ENCODE measurements at regions not wholly inside any gene's neighbourhood (a gene's known extent, or its start where the extent isn't known, plus 50 kb on each side); places are given as distances from the start of the nearest gene placed in this dataset.

- no peaks in the 10 kb centered on the region for H3K4me1 ChIP-seq (ENCODE audit: control insufficient read depth in 2 of 2, insufficient read depth in 2 of 2, low read length in 2 of 2)
- Mint-ChIP-seq H3K9me3 (peaks cover 0 to 35% (median 22%) of the 10 kb centered on the region in 11 donors), H3K4me3 (no peak overlapping the region), H3K27me3 (no peaks in the 10 kb centered on the region), H3K36me3 (peaks cover 0 to 4% (median 0%) of the 10 kb centered on the region in 5 donors), H3K4me1 (no peaks in the 10 kb centered on the region), H3K27ac (no peak overlapping the region)
- CTCF ChIA-PET, result no interaction called here
- no peak overlapping the region for H3K4me3 ChIP-seq (ENCODE audit: low read length)
- H3K27ac ChIP-seq (ENCODE audit: low read depth, low read length), result no peak overlapping the region
- ATAC-seq (no peak), DNase-seq (no peak)
- POLR2A ChIA-PET, result no interaction called here
- intact Hi-C loops (cut with micrococcal nuclease), result no loop called here
- H3K9me3 ChIP-seq (ENCODE audit: control insufficient read depth in 2 of 3, low read length in 3 of 3), result peaks cover 0 to 10% (median 0%) of the 10 kb centered on the region in 3 experiments
- H3K27me3 ChIP-seq (ENCODE audit: control insufficient read depth in 2 of 2, insufficient read depth in 2 of 2, low read length in 2 of 2), result no peaks in the 10 kb centered on the region
- no peaks in the 10 kb centered on the region for H3K36me3 ChIP-seq (ENCODE audit: control insufficient read depth in 2 of 3, insufficient read depth in 3 of 3, low read length in 3 of 3)
Measured at GRCh38 chr9:25225938-25226760, 452.1 kb downstream of the TUSC1 start.

GRCh38 chr9:25224996-25225395 is 453.2 kb downstream of the TUSC1 start:
- peaks cover 0 to 4% (median 0%) of the 10 kb centered on the region in 5 donors for H3K36me3 Mint-ChIP-seq
- CTCF ChIA-PET, result no interaction called here
- no peaks in the 10 kb centered on the region for H3K27me3 Mint-ChIP-seq
- H3K27ac Mint-ChIP-seq, result no peak overlapping the region
- Histone ChIP-seq H3K27me3 (ENCODE audit: control insufficient read depth in 2 of 2, insufficient read depth in 2 of 2, low read length in 2 of 2) (no peaks in the 10 kb centered on the region), H3K27ac (ENCODE audit: low read depth, low read length) (no peak overlapping the region), H3K4me1 (ENCODE audit: control insufficient read depth in 2 of 2, insufficient read depth in 2 of 2, low read length in 2 of 2) (no peaks in the 10 kb centered on the region), H3K4me3 (ENCODE audit: low read length) (no peak overlapping the region), H3K36me3 (ENCODE audit: control insufficient read depth in 2 of 3, insufficient read depth in 3 of 3, low read length in 3 of 3) (no peaks in the 10 kb centered on the region), H3K9me3 (ENCODE audit: control insufficient read depth in 2 of 3, low read length in 3 of 3) (peaks cover 0 to 10% (median 0%) of the 10 kb centered on the region in 3 experiments)
- no peak for ATAC-seq
- no peak for DNase-seq
- H3K9me3 Mint-ChIP-seq, result peaks cover 0 to 26% (median 12%) of the 10 kb centered on the region in 11 donors
- H3K4me1 Mint-ChIP-seq, result no peaks in the 10 kb centered on the region
- intact Hi-C loops (cut with micrococcal nuclease), result no loop called here
- H3K4me3 Mint-ChIP-seq, result no peak overlapping the region
- POLR2A ChIA-PET, result no interaction called here

- ATAC-seq, result no peak
- H3K27ac Mint-ChIP-seq, result no peak overlapping the region
- Histone ChIP-seq H3K36me3 (ENCODE audit: control insufficient read depth in 2 of 3, insufficient read depth in 3 of 3, low read length in 3 of 3) (no peaks in the 10 kb centered on the region), H3K27ac (ENCODE audit: low read depth, low read length) (no peak overlapping the region), H3K4me1 (ENCODE audit: control insufficient read depth in 2 of 2, insufficient read depth in 2 of 2, low read length in 2 of 2) (no peaks in the 10 kb centered on the region), H3K4me3 (ENCODE audit: low read length) (no peak overlapping the region), H3K27me3 (ENCODE audit: control insufficient read depth in 2 of 2, insufficient read depth in 2 of 2, low read length in 2 of 2) (no peaks in the 10 kb centered on the region), H3K9me3 (ENCODE audit: control insufficient read depth in 2 of 3, low read length in 3 of 3) (peaks cover 0 to 10% (median 0%) of the 10 kb centered on the region in 3 experiments)
- DNase-seq, result no peak
- POLR2A ChIA-PET, result no interaction called here
- intact Hi-C loops (cut with micrococcal nuclease), result no loop called here
- H3K36me3 Mint-ChIP-seq, result peaks cover 0 to 4% (median 0%) of the 10 kb centered on the region in 5 donors
- H3K4me3 Mint-ChIP-seq, result no peak overlapping the region
- CTCF ChIA-PET, result no interaction called here
- H3K9me3 Mint-ChIP-seq, result peaks cover 0 to 20% (median 8%) of the 10 kb centered on the region in 11 donors
- no peaks in the 10 kb centered on the region for H3K4me1 Mint-ChIP-seq
- H3K27me3 Mint-ChIP-seq, result no peaks in the 10 kb centered on the region
Measured at GRCh38 chr9:25224309-25224708, 453.9 kb downstream of the TUSC1 start.

- Histone ChIP-seq H3K4me1 (ENCODE audit: control insufficient read depth in 2 of 2, insufficient read depth in 2 of 2, low read length in 2 of 2) (no peaks in the 10 kb centered on the region), H3K9me3 (ENCODE audit: control insufficient read depth in 2 of 3, low read length in 3 of 3) (no peaks in the 10 kb centered on the region), H3K4me3 (ENCODE audit: low read length) (no peak overlapping the region), H3K36me3 (ENCODE audit: control insufficient read depth in 2 of 3, insufficient read depth in 3 of 3, low read length in 3 of 3) (no peaks in the 10 kb centered on the region), H3K27me3 (ENCODE audit: control insufficient read depth in 2 of 2, insufficient read depth in 2 of 2, low read length in 2 of 2) (no peaks in the 10 kb centered on the region), H3K27ac (ENCODE audit: low read depth, low read length) (no peak overlapping the region)
- DNase-seq, result no peak
- no peaks in the 10 kb centered on the region for H3K4me1 Mint-ChIP-seq
- H3K27ac Mint-ChIP-seq, result no peak overlapping the region
- ChIA-PET POLR2A (no interaction called here), CTCF (no interaction called here)
- ATAC-seq, result no peak
- intact Hi-C loops (cut with micrococcal nuclease), result no loop called here
- no peak overlapping the region for H3K4me3 Mint-ChIP-seq
- no peaks in the 10 kb centered on the region for H3K27me3 Mint-ChIP-seq
- peaks cover 0 to 17% (median 7%) of the 10 kb centered on the region in 11 donors for H3K9me3 Mint-ChIP-seq
- H3K36me3 Mint-ChIP-seq, result no peaks in the 10 kb centered on the region
Measured at GRCh38 chr9:25212361-25212760, 465.9 kb downstream of the TUSC1 start.

GRCh38 chr9:25207402-25208195 is 470.6 kb downstream of the TUSC1 start:
- intact Hi-C loops (cut with micrococcal nuclease), result no loop called here
- ChIA-PET CTCF (no interaction called here), POLR2A (no interaction called here)
- no peak overlapping the region for H3K27ac Mint-ChIP-seq
- ATAC-seq (no peak), DNase-seq (no peak)
- no peaks in the 10 kb centered on the region for H3K4me1 Mint-ChIP-seq
- H3K36me3 Mint-ChIP-seq, result no peaks in the 10 kb centered on the region
- H3K27ac ChIP-seq (ENCODE audit: low read depth, low read length), result no peak overlapping the region
- H3K9me3 Mint-ChIP-seq, result peaks cover 0 to 36% (median 16%) of the 10 kb centered on the region in 11 donors
- no peak overlapping the region for H3K4me3 Mint-ChIP-seq
- H3K27me3 Mint-ChIP-seq, result no peaks in the 10 kb centered on the region
- no peaks in the 10 kb centered on the region for H3K4me1 ChIP-seq (ENCODE audit: control insufficient read depth in 2 of 2, insufficient read depth in 2 of 2, low read length in 2 of 2)
- no peaks in the 10 kb centered on the region for H3K36me3 ChIP-seq (ENCODE audit: control insufficient read depth in 2 of 3, insufficient read depth in 3 of 3, low read length in 3 of 3)
- H3K27me3 ChIP-seq (ENCODE audit: control insufficient read depth in 2 of 2, insufficient read depth in 2 of 2, low read length in 2 of 2), result no peaks in the 10 kb centered on the region
- no peak overlapping the region for H3K4me3 ChIP-seq (ENCODE audit: low read length)
- no peaks in the 10 kb centered on the region for H3K9me3 ChIP-seq (ENCODE audit: control insufficient read depth in 2 of 3, low read length in 3 of 3)

- Histone ChIP-seq H3K9me3 (ENCODE audit: control insufficient read depth in 2 of 3, low read length in 3 of 3) (no peaks in the 10 kb centered on the region), H3K27me3 (ENCODE audit: control insufficient read depth in 2 of 2, insufficient read depth in 2 of 2, low read length in 2 of 2) (no peaks in the 10 kb centered on the region), H3K36me3 (ENCODE audit: control insufficient read depth in 2 of 3, insufficient read depth in 3 of 3, low read length in 3 of 3) (no peaks in the 10 kb centered on the region), H3K4me3 (ENCODE audit: low read length) (no peak overlapping the region), H3K27ac (ENCODE audit: low read depth, low read length) (no peak overlapping the region), H3K4me1 (ENCODE audit: control insufficient read depth in 2 of 2, insufficient read depth in 2 of 2, low read length in 2 of 2) (no peaks in the 10 kb centered on the region)
- ATAC-seq, result no peak
- POLR2A ChIA-PET, result no interaction called here
- CTCF ChIA-PET, result no interaction called here
- H3K36me3 Mint-ChIP-seq, result no peaks in the 10 kb centered on the region
- intact Hi-C loops (cut with micrococcal nuclease), result no loop called here
- H3K4me1 Mint-ChIP-seq, result no peaks in the 10 kb centered on the region
- no peaks in the 10 kb centered on the region for H3K27me3 Mint-ChIP-seq
- H3K4me3 Mint-ChIP-seq, result no peak overlapping the region
- DNase-seq, result no peak
- peaks cover 0 to 41% (median 14%) of the 10 kb centered on the region in 11 donors for H3K9me3 Mint-ChIP-seq
- no peak overlapping the region for H3K27ac Mint-ChIP-seq
Measured at GRCh38 chr9:25206027-25206426, 472.2 kb downstream of the TUSC1 start.

All from naive thymus-derived CD4-positive, alpha-beta T cell (primary cell).